HG02852 (cell line): ENCODE measurements at regions not wholly inside any gene's neighbourhood (a gene's known extent, or its start where the extent isn't known, plus 50 kb on each side); places are given as distances from the start of the nearest gene placed in this dataset.

Source experiments
- ATAC-seq: cut with Tn5 transposase; IDR thresholded peaks from one replicate; pipeline ENCODE4 v1.9.1; 2021; ENCODE audit warnings: mild to moderate bottlenecking, moderate library complexity; ENCODE audit not compliant: unreplicated experiment

- ATAC-seq: no peak
Measured at GRCh38 chr1:244219149-244219548, 168.1 kb downstream of the ZBTB18 start.

- ATAC-seq: no peak
Measured at GRCh38 chr1:244219802-244220201, 168.7 kb downstream of the ZBTB18 start.

- ATAC-seq: no peak
Measured at GRCh38 chr1:244220410-244220809, 169.3 kb downstream of the ZBTB18 start.

- ATAC-seq: no peak
Measured at GRCh38 chr1:244221991-244222390, 170.9 kb downstream of the ZBTB18 start.

GRCh38 chr1:244224487-244225430 lies 173.7 kb downstream of the ZBTB18 start:
- ATAC-seq: no peak

GRCh38 chr1:244226435-244226834 lies 175.4 kb downstream of the ZBTB18 start:
- no peak for ATAC-seq

GRCh38 chr1:244230470-244230869 lies 179.4 kb downstream of the ZBTB18 start:
- ATAC-seq: no peak

GRCh38 chr1:244231193-244231571 lies 180.1 kb downstream of the ZBTB18 start:
- no peak for ATAC-seq

- ATAC-seq: no peak
Measured at GRCh38 chr1:244231572-244232315, 180.7 kb downstream of the ZBTB18 start.

- no peak for ATAC-seq
Measured at GRCh38 chr1:244234009-244234643, 183.0 kb downstream of the ZBTB18 start.

- no peak for ATAC-seq
Measured at GRCh38 chr1:244235157-244235556, 184.1 kb downstream of the ZBTB18 start.

GRCh38 chr1:244236101-244236500 lies 185.0 kb downstream of the ZBTB18 start:
- no peak for ATAC-seq

GRCh38 chr1:244236721-244237120 lies 185.6 kb downstream of the ZBTB18 start:
- no peak for ATAC-seq

GRCh38 chr1:244237445-244237844 lies 186.4 kb downstream of the ZBTB18 start:
- no peak for ATAC-seq

GRCh38 chr1:244239261-244239770 lies 188.2 kb downstream of the ZBTB18 start:
- ATAC-seq: no peak

GRCh38 chr1:244241438-244241837 lies 190.4 kb downstream of the ZBTB18 start:
- no peak for ATAC-seq

- no peak for ATAC-seq
Measured at GRCh38 chr1:244242446-244242845, 191.4 kb downstream of the ZBTB18 start.

GRCh38 chr1:244246334-244246733 lies 195.3 kb downstream of the ZBTB18 start:
- no peak for ATAC-seq

- ATAC-seq: no peak
Measured at GRCh38 chr1:244248426-244248825, 197.3 kb downstream of the ZBTB18 start.

- no peak for ATAC-seq
Measured at GRCh38 chr1:244252211-244252610, 199.5 kb downstream of the ADSS2 start.

GRCh38 chr1:244254467-244254866 lies 197.2 kb downstream of the ADSS2 start:
- no peak for ATAC-seq
